ENCODE measurements at regions not wholly inside any gene's neighbourhood (a gene's known extent, or its start where the extent isn't known, plus 50 kb on each side); places are given as distances from the start of the nearest gene placed in this dataset.

DNA sequence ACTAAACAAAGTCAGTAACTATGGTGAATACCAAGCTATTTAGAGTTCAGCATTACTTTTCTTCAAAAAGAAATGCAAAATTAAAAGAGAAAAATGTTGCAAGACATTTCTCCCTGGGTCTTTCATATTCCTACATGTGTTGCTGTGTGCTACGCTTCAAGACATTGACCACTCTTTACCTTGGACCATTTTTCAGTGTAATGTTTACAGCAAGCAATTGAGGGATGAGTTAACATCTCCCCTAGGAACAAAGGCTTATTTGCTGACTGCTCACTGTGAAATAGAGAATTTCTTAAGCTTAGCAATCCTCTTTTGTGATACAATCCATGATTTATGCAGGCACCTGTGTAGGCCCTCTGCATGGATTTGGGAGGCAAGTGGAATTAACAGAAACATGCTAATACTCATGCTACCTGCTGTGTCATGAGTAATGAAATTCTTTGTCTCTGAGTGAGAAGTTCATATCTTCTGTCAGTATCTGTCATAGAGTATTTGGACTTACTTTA is 1202.9 kb upstream of the CDH8 start:
- TF ChIP-seq CTCF (IDR thresholded peaks at IDR 0.05) (no peak), POLR2A (IDR thresholded peaks at IDR 0.05) (no peak)
